MM.1S (cell line): ENCODE measurements at regions not wholly inside any gene's neighbourhood (a gene's known extent, or its start where the extent isn't known, plus 50 kb on each side); places are given as distances from the start of the nearest gene placed in this dataset.

Experiments
- EZH2 ChIP-seq: fragments of 300-600 bp; sonication (generic); optimal IDR thresholded peaks from 2 replicates; pipeline ENCODE3; 2017; ENCODE audit warnings: low read depth, mild to moderate bottlenecking, antibody characterized with exemption, low read length, mixed read lengths
- EZH2phosphoT487 ChIP-seq: fragments of 300-600 bp; sonication (generic); IDR thresholded peaks from 2 replicates; pipeline ENCODE4 v1.6.1; 2018; ENCODE audit warnings: antibody characterized with exemption, low read length

DNA sequence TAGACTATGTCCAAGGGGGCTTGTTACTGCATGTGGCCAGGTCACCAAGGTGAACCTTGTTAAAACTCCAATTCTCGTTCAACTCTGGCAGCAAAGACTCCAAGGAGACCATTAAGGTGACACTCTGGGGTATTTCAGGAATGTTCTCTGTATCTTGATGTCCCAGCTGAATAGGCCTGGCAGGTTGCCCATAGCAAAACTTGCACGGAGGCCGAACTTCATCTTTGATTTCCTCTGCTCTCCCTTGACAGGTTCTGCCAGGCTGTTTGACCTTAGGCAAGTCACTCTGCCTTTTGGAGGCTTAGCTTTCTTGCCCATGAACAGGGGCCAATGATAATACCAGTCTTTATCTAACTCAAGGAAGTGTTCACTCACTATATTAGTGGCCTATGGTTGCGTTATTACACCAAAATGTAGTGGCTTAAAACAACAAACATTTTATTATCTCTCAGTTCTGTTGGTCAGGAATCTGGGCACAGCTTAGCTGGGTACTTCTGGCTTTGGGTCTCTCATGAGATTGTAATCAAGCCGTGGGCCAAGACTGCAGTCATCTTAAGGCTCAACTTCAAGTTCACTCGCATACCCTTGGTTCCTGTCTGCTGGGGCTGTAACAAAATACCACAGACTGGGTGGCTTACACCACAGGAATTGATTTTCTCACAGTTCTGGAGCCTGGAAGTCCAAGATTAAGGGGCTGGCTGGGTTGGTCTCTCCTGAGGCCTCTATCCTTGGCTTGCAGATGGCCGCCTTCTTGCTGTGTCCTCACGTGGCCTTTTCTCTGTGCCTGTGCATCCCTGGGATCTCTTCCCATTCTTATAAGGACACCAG is 168.5 kb downstream of the UTP18 start:
- no peak for TF ChIP-seq EZH2
- no peak for TF ChIP-seq EZH2phosphoT487
